BLaER1 (cell line): ENCODE measurements at regions not wholly inside any gene's neighbourhood (a gene's known extent, or its start where the extent isn't known, plus 50 kb on each side); places are given as distances from the start of the nearest gene placed in this dataset.
"Not testable (repeated sequence)": the region's sequence is repeated elsewhere in the genome, so short reads cannot be mapped to it uniquely, and the experiment has no call there.

Source experiments
- H3K27ac ChIP-seq: shearing (Covaris generic); formaldehyde crosslinking; 2 replicates; pipeline ENCODE4 v1.8.1; 2022
- H3K27me3 ChIP-seq: shearing (Covaris generic); formaldehyde crosslinking; 2 replicates; pipeline ENCODE4 v1.8.1; 2022
- H3K36me3 ChIP-seq: shearing (Covaris generic); formaldehyde crosslinking; 2 replicates; pipeline ENCODE4 v1.8.1; 2022
- H3K4me1 ChIP-seq: shearing (Covaris generic); formaldehyde crosslinking; 2 replicates; pipeline ENCODE4 v1.8.1; 2022
- H3K4me2 ChIP-seq: shearing (Covaris generic); formaldehyde crosslinking; 2 replicates; pipeline ENCODE4 v1.8.1; 2022
- H3K4me3 ChIP-seq: shearing (Covaris generic); formaldehyde crosslinking; 2 replicates; pipeline ENCODE4 v1.8.1; 2022
- H3K9ac ChIP-seq: shearing (Covaris generic); formaldehyde crosslinking; 2 replicates; pipeline ENCODE4 v1.8.1; 2022
- H3K9me3 ChIP-seq: shearing (Covaris generic); formaldehyde crosslinking; 2 replicates; pipeline ENCODE4 v1.8.1; 2022
- H4K20me1 ChIP-seq: shearing (Covaris generic); formaldehyde crosslinking; 2 replicates; pipeline ENCODE4 v1.8.1; 2022
- Cebpa-rat ChIP-seq: shearing (Covaris generic); IDR thresholded peaks from 2 replicates; pipeline ENCODE4 v1.8.1; 2022

DNA sequence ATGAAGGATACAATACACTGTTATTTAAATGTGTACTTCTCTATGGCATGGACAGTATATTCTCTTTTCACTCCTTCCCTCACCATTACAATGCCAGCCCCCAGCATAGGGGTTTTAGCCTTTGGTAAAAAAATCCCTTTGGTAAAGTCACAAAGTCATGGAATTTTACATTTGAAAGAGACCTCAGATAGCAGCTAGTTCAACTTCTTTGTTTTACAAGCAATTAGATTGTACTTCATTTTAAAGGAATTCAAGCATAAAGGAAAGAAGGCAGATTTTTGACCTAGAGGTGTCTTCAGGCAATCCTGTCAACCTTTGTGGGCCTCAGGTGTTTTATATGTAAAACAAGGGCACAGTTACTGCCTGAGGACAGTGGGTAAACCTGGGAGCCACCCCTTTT is 1188.4 kb upstream of the AUTS2 start:
- Histone ChIP-seq H3K27ac (no peak overlapping the region), H3K4me1 (no peaks in the 10 kb centered on the region), H3K36me3 (no peaks in the 10 kb centered on the region), H3K4me2 (no peak overlapping the region), H3K9me3 (no peaks in the 10 kb centered on the region; the same call in 1 of the 2 replicates), H3K4me3 (no peak overlapping the region), H4K20me1 (no peaks in the 10 kb centered on the region), H3K9ac (no peak overlapping the region), H3K27me3 (no peaks in the 10 kb centered on the region)
- no peak for TF ChIP-seq Cebpa-rat

GRCh38 chr7:68410693-68411092 is 1187.6 kb upstream of the AUTS2 start:
- H4K20me1 ChIP-seq, H3K9ac ChIP-seq, H3K4me3 ChIP-seq, H3K27ac ChIP-seq, H3K27me3 ChIP-seq, H3K4me2 ChIP-seq, H3K36me3 ChIP-seq, H3K4me1 ChIP-seq, H3K9me3 ChIP-seq: not testable (repeated sequence)

DNA sequence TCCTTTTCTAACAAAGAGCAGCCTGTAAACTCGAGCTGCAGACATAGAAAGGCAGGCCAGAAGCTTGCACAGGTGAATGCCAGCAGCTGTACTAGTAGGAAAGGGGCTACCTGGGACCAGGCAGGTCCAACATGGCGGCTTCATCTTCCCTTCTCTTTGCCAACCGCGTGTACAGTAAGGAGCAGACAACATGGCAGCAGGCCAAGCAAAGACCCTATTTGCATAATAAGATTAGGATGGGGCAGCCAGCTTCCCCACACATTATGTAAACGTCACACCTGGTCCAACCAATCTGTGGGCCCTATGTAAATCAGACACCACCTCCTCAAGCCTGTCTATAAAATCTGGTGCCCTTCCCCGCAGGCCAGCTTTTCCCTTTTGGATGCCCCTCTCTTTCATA is 1186.5 kb upstream of the AUTS2 start:
- H3K4me1 ChIP-seq = no peaks in the 10 kb centered on the region
- H3K9ac ChIP-seq = no peak overlapping the region
- H3K4me2 ChIP-seq = no peak overlapping the region
- peaks cover 4% of the 10 kb centered on the region for H3K9me3 ChIP-seq
- no peaks in the 10 kb centered on the region for H3K27me3 ChIP-seq
- no peaks in the 10 kb centered on the region for H3K36me3 ChIP-seq
- no peaks in the 10 kb centered on the region for H4K20me1 ChIP-seq
- H3K4me3 ChIP-seq = no peak overlapping the region
- TF ChIP-seq Cebpa-rat = no peak
- no peak overlapping the region for H3K27ac ChIP-seq

DNA sequence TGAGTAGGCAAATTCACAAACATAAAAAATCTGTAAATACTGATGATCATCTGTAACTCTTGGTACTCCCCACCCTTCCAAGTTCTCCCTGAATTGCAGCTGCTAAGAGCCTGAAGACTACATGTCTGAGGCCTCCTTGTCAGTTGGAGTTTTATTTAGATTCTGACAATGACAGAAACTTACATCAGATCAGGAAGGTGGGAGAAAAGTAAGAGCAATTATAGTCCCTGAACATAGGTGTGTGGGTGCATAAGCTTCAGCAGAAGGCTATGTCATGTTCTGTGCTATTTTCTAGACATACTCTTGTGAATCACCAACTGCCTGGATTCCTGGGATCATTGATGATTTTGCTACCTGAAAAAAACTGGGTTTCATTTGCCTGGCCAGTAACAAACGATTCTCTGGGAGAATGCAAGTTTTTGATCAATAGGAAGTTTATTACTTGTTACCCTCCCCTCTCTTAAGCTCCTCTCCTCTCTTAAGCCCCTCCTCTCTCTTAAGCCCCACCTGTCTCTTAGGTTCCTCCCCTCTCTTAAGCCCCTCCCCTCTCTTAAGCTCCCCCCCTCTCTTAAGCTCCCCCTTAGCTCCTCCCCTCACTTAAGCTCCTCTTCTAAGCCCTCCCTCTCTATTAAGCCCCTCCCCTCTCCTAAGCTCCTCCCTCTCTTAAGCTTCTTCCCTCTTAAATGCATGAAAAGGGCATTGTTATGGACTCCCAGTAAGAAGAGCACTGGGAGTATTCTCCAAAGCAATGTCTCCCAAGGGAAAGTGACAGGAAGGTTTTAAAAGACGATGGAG is 1183.4 kb upstream of the AUTS2 start:
- H4K20me1 ChIP-seq = no peaks in the 10 kb centered on the region
- H3K27ac ChIP-seq = no peak overlapping the region
- no peak for TF ChIP-seq Cebpa-rat

DNA sequence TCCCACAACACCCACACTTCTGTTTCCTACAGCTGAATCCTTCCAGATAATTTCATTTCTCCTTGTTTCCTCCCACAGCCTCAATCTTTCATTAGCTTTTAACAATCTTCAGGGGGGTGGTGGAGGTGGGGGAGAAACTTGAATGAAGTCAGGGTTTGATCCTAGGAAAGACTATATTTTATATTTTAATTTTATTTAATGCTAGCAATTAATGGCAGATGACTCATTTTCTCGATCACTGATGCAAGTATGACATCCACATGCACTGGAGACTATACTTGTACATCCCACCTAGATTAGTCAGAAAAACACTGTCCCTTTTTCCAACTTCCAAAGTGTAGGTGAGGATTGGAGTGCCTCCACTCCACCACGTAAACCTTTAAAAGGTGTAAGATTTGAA is 1181.3 kb upstream of the AUTS2 start:
- Histone ChIP-seq H3K4me1 (no peaks in the 10 kb centered on the region), H3K27ac (no peak overlapping the region), H3K27me3 (no peaks in the 10 kb centered on the region), H3K4me3 (no peak overlapping the region), H3K9me3 (peaks cover 6% of the 10 kb centered on the region), H3K4me2 (no peak overlapping the region), H4K20me1 (no peaks in the 10 kb centered on the region), H3K36me3 (no peaks in the 10 kb centered on the region), H3K9ac (no peak overlapping the region)
- no peak for TF ChIP-seq Cebpa-rat

More for the DNA sequence above, 1183.4 kb upstream of the AUTS2 start:
- Histone ChIP-seq H3K4me1 (no peaks in the 10 kb centered on the region), H3K27me3 (no peaks in the 10 kb centered on the region), H3K9ac (no peak overlapping the region), H3K4me3 (no peak overlapping the region), H3K36me3 (no peaks in the 10 kb centered on the region), H3K4me2 (no peak overlapping the region), H3K9me3 (peaks cover 6% of the 10 kb centered on the region)

GRCh38 chr7:68417659-68418058 is 1180.6 kb upstream of the AUTS2 start:
- Histone ChIP-seq H3K36me3 (no peaks in the 10 kb centered on the region), H4K20me1 (no peaks in the 10 kb centered on the region), H3K4me2 (no peak overlapping the region), H3K4me1 (no peaks in the 10 kb centered on the region), H3K27ac (no peak overlapping the region), H3K9me3 (peaks cover 6% of the 10 kb centered on the region), H3K9ac (no peak overlapping the region), H3K4me3 (no peak overlapping the region), H3K27me3 (no peaks in the 10 kb centered on the region)
- TF ChIP-seq Cebpa-rat = no peak

GRCh38 chr7:68420342-68421192 is 1177.7 kb upstream of the AUTS2 start:
- Histone ChIP-seq H3K4me1 (peaks cover 5% of the 10 kb centered on the region; the same call in 1 of the 2 replicates), H3K4me3 (no peak overlapping the region), H3K27ac (no peak overlapping the region), H3K9ac (no peak overlapping the region), H3K27me3 (no peaks in the 10 kb centered on the region), H3K36me3 (no peaks in the 10 kb centered on the region), H4K20me1 (no peaks in the 10 kb centered on the region), H3K4me2 (no peak overlapping the region), H3K9me3 (peaks cover 3% of the 10 kb centered on the region; the same call in 1 of the 2 replicates)
- TF ChIP-seq Cebpa-rat = no peak

GRCh38 chr7:68421712-68422111 is 1176.6 kb upstream of the AUTS2 start:
- Histone ChIP-seq H3K27me3 (no peaks in the 10 kb centered on the region), H3K36me3 (no peaks in the 10 kb centered on the region), H3K9ac (no peak overlapping the region), H4K20me1 (no peaks in the 10 kb centered on the region), H3K9me3 (peaks cover 3% of the 10 kb centered on the region; the same call in 1 of the 2 replicates), H3K27ac (no peak overlapping the region), H3K4me2 (no peak overlapping the region), H3K4me1 (peaks cover 5% of the 10 kb centered on the region; the same call in 1 of the 2 replicates), H3K4me3 (no peak overlapping the region)
- no peak for TF ChIP-seq Cebpa-rat

GRCh38 chr7:68422281-68422680 is 1176.0 kb upstream of the AUTS2 start:
- no peak for TF ChIP-seq Cebpa-rat
- Histone ChIP-seq H3K4me3 (no peak overlapping the region), H4K20me1 (no peaks in the 10 kb centered on the region), H3K4me2 (no peak overlapping the region), H3K27me3 (no peaks in the 10 kb centered on the region), H3K27ac (no peak overlapping the region), H3K36me3 (no peaks in the 10 kb centered on the region), H3K4me1 (peaks cover 5% of the 10 kb centered on the region; the same call in 1 of the 2 replicates), H3K9me3 (peaks cover 3% of the 10 kb centered on the region; the same call in 1 of the 2 replicates), H3K9ac (no peak overlapping the region)

GRCh38 chr7:68423356-68423755 is 1174.9 kb upstream of the AUTS2 start:
- TF ChIP-seq Cebpa-rat = no peak
- H3K27me3 ChIP-seq = no peaks in the 10 kb centered on the region
- no peaks in the 10 kb centered on the region for H3K36me3 ChIP-seq
- H3K4me2 ChIP-seq = no peak overlapping the region
- no peaks in the 10 kb centered on the region for H3K9me3 ChIP-seq
- H3K27ac ChIP-seq = no peak overlapping the region
- no peak overlapping the region for H3K4me3 ChIP-seq
- peaks cover 5% of the 10 kb centered on the region; the same call in 1 of the 2 replicates for H3K4me1 ChIP-seq
- no peak overlapping the region for H3K9ac ChIP-seq
- H4K20me1 ChIP-seq = no peaks in the 10 kb centered on the region
